ENCODE measurements at regions not wholly inside any gene's neighbourhood (a gene's known extent, or its start where the extent isn't known, plus 50 kb on each side); places are given as distances from the start of the nearest gene placed in this dataset.

- Histone ChIP-seq H3K36me3 (no peaks in the 10 kb centered on the region), H3K27me3 (replicated peaks; ENCODE audit: insufficient read depth) (no peaks in the 10 kb centered on the region), H3K9me3 (no peaks in the 10 kb centered on the region), H3K4me1 (ENCODE audit: control insufficient read depth in 1 of 2, low read depth in 2 of 2) (no peaks in the 10 kb centered on the region), H3K27ac (no peak overlapping the region), H3K4me3 (no peak overlapping the region)
- DNase-seq (ENCODE audit: low spot score) = no peak
- no peak for TF ChIP-seq CTCF (IDR thresholded peaks at IDR 0.05)
- no peak for ATAC-seq (ENCODE audit: insufficient number of reproducible peaks, low FRiP score, low read depth)
Measured at GRCh38 chr2:8378016-8378810, 303.6 kb upstream of the ID2 start.

- H3K4me3 ChIP-seq = no peak overlapping the region
- ATAC-seq (ENCODE audit: insufficient number of reproducible peaks, low FRiP score, low read depth) (no peak), DNase-seq (ENCODE audit: low spot score) (no peak)
- no peaks in the 10 kb centered on the region for H3K27me3 ChIP-seq (replicated peaks; ENCODE audit: insufficient read depth)
- no peak overlapping the region for H3K27ac ChIP-seq
- no peaks in the 10 kb centered on the region for H3K36me3 ChIP-seq
- TF ChIP-seq CTCF (IDR thresholded peaks at IDR 0.05) = no peak
- H3K9me3 ChIP-seq = no peaks in the 10 kb centered on the region
- no peaks in the 10 kb centered on the region for H3K4me1 ChIP-seq (ENCODE audit: control insufficient read depth in 1 of 2, low read depth in 2 of 2)
Measured at GRCh38 chr2:8379128-8379527, 302.7 kb upstream of the ID2 start.

GRCh38 chr2:8379549-8379948 is 302.3 kb upstream of the ID2 start:
- Histone ChIP-seq H3K36me3 (no peaks in the 10 kb centered on the region), H3K27ac (no peak overlapping the region), H3K9me3 (no peaks in the 10 kb centered on the region), H3K4me1 (ENCODE audit: control insufficient read depth in 1 of 2, low read depth in 2 of 2) (no peaks in the 10 kb centered on the region), H3K27me3 (replicated peaks; ENCODE audit: insufficient read depth) (no peaks in the 10 kb centered on the region), H3K4me3 (no peak overlapping the region)
- no peak for TF ChIP-seq CTCF (IDR thresholded peaks at IDR 0.05)
- ATAC-seq (ENCODE audit: insufficient number of reproducible peaks, low FRiP score, low read depth) (no peak), DNase-seq (ENCODE audit: low spot score) (no peak)

GRCh38 chr2:8380026-8380425 is 301.8 kb upstream of the ID2 start:
- no peaks in the 10 kb centered on the region for H3K9me3 ChIP-seq
- no peaks in the 10 kb centered on the region for H3K27me3 ChIP-seq (replicated peaks; ENCODE audit: insufficient read depth)
- DNase-seq (ENCODE audit: low spot score) (no peak), ATAC-seq (ENCODE audit: insufficient number of reproducible peaks, low FRiP score, low read depth) (no peak)
- H3K4me3 ChIP-seq = no peak overlapping the region
- H3K36me3 ChIP-seq = no peaks in the 10 kb centered on the region
- no peak overlapping the region for H3K27ac ChIP-seq
- TF ChIP-seq CTCF (IDR thresholded peaks at IDR 0.05) = no peak
- H3K4me1 ChIP-seq (ENCODE audit: control insufficient read depth in 1 of 2, low read depth in 2 of 2) = no peaks in the 10 kb centered on the region

GRCh38 chr2:8380566-8380965 is 301.3 kb upstream of the ID2 start:
- H3K27ac ChIP-seq = no peak overlapping the region
- H3K4me3 ChIP-seq = no peak overlapping the region
- no peaks in the 10 kb centered on the region for H3K36me3 ChIP-seq
- no peaks in the 10 kb centered on the region for H3K27me3 ChIP-seq (replicated peaks; ENCODE audit: insufficient read depth)
- ATAC-seq (ENCODE audit: insufficient number of reproducible peaks, low FRiP score, low read depth) = no peak
- H3K4me1 ChIP-seq (ENCODE audit: control insufficient read depth in 1 of 2, low read depth in 2 of 2) = no peaks in the 10 kb centered on the region
- no peak for DNase-seq (ENCODE audit: low spot score)
- H3K9me3 ChIP-seq = no peaks in the 10 kb centered on the region
- no peak for TF ChIP-seq CTCF (IDR thresholded peaks at IDR 0.05)

All from thoracic aorta (tissue), 2 donors.